Gastroesophageal sphincter (tissue), 4 donors: ENCODE measurements at regions not wholly inside any gene's neighbourhood (a gene's known extent, or its start where the extent isn't known, plus 50 kb on each side); places are given as distances from the start of the nearest gene placed in this dataset.

Experiments
- ATAC-seq: fragments of 150-250 bp; one replicate; pipeline ENCODE4 v1.9.1; 2016; ENCODE audit warnings: mild to moderate bottlenecking, moderate library complexity
- H3K27ac ChIP-seq, 4 donors: fragments of 200-600 bp; sonication (generic) in 3 of 4; 1 replicate in 3 of 4; 2 replicates in 1 of 4; pipeline ENCODE4 v1.5.1; 2016 to 2019
- H3K27me3 ChIP-seq: fragments of 200-600 bp; sonication (generic); one replicate; pipeline ENCODE4 v1.5.1; 2019
- H3K36me3 ChIP-seq, 2 donors: fragments of 200-600 bp; sonication (generic); one replicate each; pipeline ENCODE4 v1.5.1; 2019; ENCODE audit warnings: control low read depth in 1 of 2
- H3K4me1 ChIP-seq, 3 donors: fragments of 200-600 bp; sonication (generic); 1 replicate in 2 of 3; 2 replicates in 1 of 3; pipeline ENCODE4 v1.5.1; 2016 to 2019; ENCODE audit warnings: control low read depth in 2 of 3
- H3K4me3 ChIP-seq, 2 donors: fragments of 200-600 bp; sonication (generic); one replicate each; pipeline ENCODE4 v1.5.1; 2019; ENCODE audit warnings: mild to moderate bottlenecking in 1 of 2, moderate library complexity in 1 of 2
- H3K9me3 ChIP-seq, 3 donors: fragments of 200-600 bp; sonication (generic); one replicate each; pipeline ENCODE4 v1.5.1; 2017 to 2019; ENCODE audit warnings: control low read depth in 2 of 3
- EP300 ChIP-seq: sonication (generic); formaldehyde crosslinking; IDR thresholded peaks from one replicate; pipeline ENCODE4 v1.6.1; 2017; ENCODE audit warnings: antibody characterized with exemption, mild to moderate bottlenecking
- POLR2A ChIP-seq, 2 donors: fragments of 450-650 bp; IDR thresholded peaks; one replicate each; pipeline ENCODE4 v1.6.1; 2017; ENCODE audit warnings: antibody characterized with exemption in 2 of 2, mild to moderate bottlenecking in 2 of 2, moderate library complexity in 1 of 2
- POLR2AphosphoS5 ChIP-seq: sonication (generic); formaldehyde crosslinking; IDR thresholded peaks from one replicate; pipeline ENCODE4 v1.6.1; 2017; ENCODE audit warnings: antibody characterized with exemption
- WGBS, 2 donors: methylation state at CpG; one replicate each; pipeline ENCODE4 v1.1.5; 2018; ENCODE audit warnings: low coverage in 1 of 2; 5-methylcytosine and 5-hydroxymethylcytosine counted together
- TF ChIP-seq, protein P1 (sequence below), 4 experiments: fragments of 200-600 bp in 2 of 4; fragments of 450-650 bp in 2 of 4; sonication (generic) in 1 of 4; IDR thresholded peaks; one replicate each; pipeline ENCODE4 v1.5.1; 2017 to 2019; ENCODE audit warnings: antibody characterized with exemption in 4 of 4, mild to moderate bottlenecking in 2 of 4, moderate library complexity in 2 of 4

DNA sequence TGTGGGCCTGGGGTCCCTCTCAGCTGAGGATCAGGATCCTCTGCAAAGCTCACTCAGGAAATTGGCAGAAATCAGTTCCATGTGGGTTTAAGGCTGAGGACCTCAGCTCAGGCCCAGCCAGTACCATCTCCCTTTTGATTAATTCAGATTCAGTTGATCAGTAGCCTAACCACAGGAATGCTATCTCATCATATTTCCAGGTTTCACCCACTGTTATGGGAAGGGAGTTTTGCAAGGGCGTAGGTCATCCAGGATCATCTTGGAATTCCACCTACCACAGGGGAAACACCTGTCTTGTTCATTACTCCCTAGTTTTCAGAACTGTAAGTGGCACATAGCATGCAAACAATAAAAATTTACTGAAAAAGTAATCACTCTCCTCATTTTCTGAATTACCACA lies 399.5 kb upstream of the CNTN3 start:
- H3K4me1 ChIP-seq: peaks cover 0 to 5% (median 0%) of the 10 kb centered on the region in 3 donors
- TF ChIP-seq EP300 (no peak), POLR2A (IDR thresholded peaks at IDR 0.05) (no peak), POLR2AphosphoS5 (no peak)
- TF ChIP-seq, protein P1, sequence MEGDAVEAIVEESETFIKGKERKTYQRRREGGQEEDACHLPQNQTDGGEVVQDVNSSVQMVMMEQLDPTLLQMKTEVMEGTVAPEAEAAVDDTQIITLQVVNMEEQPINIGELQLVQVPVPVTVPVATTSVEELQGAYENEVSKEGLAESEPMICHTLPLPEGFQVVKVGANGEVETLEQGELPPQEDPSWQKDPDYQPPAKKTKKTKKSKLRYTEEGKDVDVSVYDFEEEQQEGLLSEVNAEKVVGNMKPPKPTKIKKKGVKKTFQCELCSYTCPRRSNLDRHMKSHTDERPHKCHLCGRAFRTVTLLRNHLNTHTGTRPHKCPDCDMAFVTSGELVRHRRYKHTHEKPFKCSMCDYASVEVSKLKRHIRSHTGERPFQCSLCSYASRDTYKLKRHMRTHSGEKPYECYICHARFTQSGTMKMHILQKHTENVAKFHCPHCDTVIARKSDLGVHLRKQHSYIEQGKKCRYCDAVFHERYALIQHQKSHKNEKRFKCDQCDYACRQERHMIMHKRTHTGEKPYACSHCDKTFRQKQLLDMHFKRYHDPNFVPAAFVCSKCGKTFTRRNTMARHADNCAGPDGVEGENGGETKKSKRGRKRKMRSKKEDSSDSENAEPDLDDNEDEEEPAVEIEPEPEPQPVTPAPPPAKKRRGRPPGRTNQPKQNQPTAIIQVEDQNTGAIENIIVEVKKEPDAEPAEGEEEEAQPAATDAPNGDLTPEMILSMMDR (IDR thresholded peaks at IDR 0.05): no peak
- H3K9me3 ChIP-seq: no peaks in the 10 kb centered on the region
- H3K4me3 ChIP-seq: no peak overlapping the region
- no peak overlapping the region for H3K27ac ChIP-seq
- 83 to 92% methylated on average over 1 of the region's 1 CpG for WGBS, 2 donors
- H3K27me3 ChIP-seq: no peaks in the 10 kb centered on the region
- no peak for ATAC-seq
- no peaks in the 10 kb centered on the region for H3K36me3 ChIP-seq

DNA sequence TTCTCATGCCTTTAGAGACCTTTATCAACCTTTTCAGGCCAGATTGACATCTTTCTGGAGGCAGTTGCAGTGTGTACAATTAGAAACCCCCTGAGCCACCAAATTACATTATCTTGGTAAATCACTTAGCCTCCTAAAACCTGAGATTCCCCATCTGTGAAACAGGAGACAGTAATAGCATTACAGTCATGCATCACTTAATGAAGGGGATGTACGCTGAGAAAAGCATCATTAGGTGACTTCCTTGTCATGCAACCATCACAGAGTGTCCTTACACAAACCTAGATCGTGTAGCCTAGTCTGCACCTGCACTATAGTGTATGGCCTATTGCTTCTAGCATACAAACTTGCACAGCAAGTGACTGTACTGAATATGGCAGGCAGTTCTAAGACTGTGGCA lies 400.8 kb upstream of the CNTN3 start:
- ATAC-seq: no peak
- Histone ChIP-seq H3K4me3 (no peak overlapping the region), H3K27me3 (no peaks in the 10 kb centered on the region), H3K36me3 (no peaks in the 10 kb centered on the region), H3K9me3 (no peaks in the 10 kb centered on the region), H3K4me1 (peaks cover 0 to 7% (median 0%) of the 10 kb centered on the region in 3 donors), H3K27ac (no peak overlapping the region)
- WGBS, 2 donors: 70 to 89% methylated on average over 1 to 2 of the region's 2 CpGs
- TF ChIP-seq POLR2A (IDR thresholded peaks at IDR 0.05) (no peak), EP300 (no peak), POLR2AphosphoS5 (no peak)
- TF ChIP-seq, protein P1 (IDR thresholded peaks at IDR 0.05): no peak

DNA sequence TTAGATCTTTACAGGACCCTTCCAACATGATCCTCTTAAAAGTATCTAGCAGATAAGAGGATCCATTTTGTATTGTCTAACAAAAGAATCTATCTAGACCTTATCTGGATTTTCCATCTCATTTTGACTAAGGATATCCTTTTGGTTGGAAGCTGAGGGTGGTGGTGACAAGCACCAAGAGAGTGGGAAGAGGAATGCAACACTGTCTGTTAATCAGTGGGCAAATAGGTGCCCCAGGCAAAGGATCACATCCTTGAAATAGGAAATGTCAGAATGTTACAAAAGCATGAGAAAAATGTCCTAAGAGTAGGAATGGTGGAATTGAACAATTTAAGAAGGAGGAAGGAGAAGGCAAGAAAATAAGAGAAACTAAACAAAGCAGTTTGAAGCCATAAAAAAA lies 420.7 kb upstream of the CNTN3 start:
- Histone ChIP-seq H3K27me3 (no peaks in the 10 kb centered on the region), H3K27ac (no peak overlapping the region), H3K4me3 (no peak overlapping the region), H3K36me3 (no peaks in the 10 kb centered on the region), H3K9me3 (no peaks in the 10 kb centered on the region), H3K4me1 (no peaks in the 10 kb centered on the region)
- no peak for ATAC-seq
- TF ChIP-seq POLR2AphosphoS5 (no peak), POLR2A (IDR thresholded peaks at IDR 0.05) (no peak), EP300 (no peak)
- TF ChIP-seq, protein P1 (IDR thresholded peaks at IDR 0.05): no peak

DNA sequence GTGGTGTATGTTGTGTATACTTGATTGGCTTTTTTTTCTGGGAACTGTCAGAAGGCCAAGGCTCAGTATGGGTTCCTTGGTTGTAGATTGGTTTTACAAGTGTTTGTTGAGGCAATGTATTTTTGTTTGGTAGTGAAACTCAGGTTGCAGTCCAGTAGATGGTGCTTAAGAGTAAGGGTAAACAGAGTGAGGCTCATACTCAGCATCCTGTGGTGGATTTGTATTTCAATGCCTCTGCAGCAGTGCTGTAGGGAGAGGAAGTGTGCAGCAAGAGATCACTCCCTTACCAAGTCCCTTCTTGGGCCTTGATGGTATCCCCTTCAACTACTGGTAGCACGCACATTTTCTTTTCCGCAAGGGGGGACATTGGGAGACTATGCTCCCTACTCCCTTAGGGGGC lies 428.5 kb upstream of the CNTN3 start:
- Histone ChIP-seq H3K4me3 (no peak overlapping the region), H3K27me3 (no peaks in the 10 kb centered on the region), H3K27ac (no peak overlapping the region), H3K4me1 (no peaks in the 10 kb centered on the region), H3K9me3 (peaks cover 0 to 17% (median 0%) of the 10 kb centered on the region in 3 donors), H3K36me3 (no peaks in the 10 kb centered on the region)
- TF ChIP-seq EP300: no peak
- WGBS, 2 donors: 100% methylated on average over 2 of the region's 2 CpGs; no CpG with 5 or more reads in 1 of the 2 donors
- ATAC-seq: no peak

DNA sequence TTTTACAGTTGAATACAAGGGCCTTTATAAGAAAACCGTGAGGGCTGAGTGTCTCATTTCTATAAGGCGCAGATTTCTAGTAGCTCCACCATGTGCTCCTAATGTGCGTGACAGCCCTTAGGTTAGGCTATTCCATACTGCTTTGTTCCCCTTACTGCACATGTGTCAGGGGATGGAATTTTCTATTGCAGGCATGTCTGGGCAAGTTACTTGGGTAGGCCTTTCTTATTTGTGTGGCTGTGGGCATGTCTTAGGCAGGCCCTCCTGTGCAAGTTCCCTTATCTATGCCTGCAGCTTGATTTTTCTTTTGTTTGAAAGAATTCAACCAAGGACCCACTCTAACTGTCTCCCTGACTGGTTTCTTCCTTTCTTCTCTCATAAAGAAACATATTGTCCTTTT lies 434.2 kb upstream of the CNTN3 start:
- Histone ChIP-seq H3K9me3 (no peaks in the 10 kb centered on the region), H3K4me3 (no peak overlapping the region), H3K36me3 (no peaks in the 10 kb centered on the region), H3K4me1 (no peaks in the 10 kb centered on the region), H3K27me3 (no peaks in the 10 kb centered on the region), H3K27ac (no peak overlapping the region)
- no peak for ATAC-seq
- TF ChIP-seq, protein P1 (IDR thresholded peaks at IDR 0.05): no peak
- TF ChIP-seq POLR2AphosphoS5 (no peak), EP300 (no peak), POLR2A (IDR thresholded peaks at IDR 0.05) (no peak)
- WGBS, 2 donors: 76 to 100% methylated on average over 3 of the region's 3 CpGs
